ENCODE measurements at regions not wholly inside any gene's neighbourhood (a gene's known extent, or its start where the extent isn't known, plus 50 kb on each side); places are given as distances from the start of the nearest gene placed in this dataset.

DNA sequence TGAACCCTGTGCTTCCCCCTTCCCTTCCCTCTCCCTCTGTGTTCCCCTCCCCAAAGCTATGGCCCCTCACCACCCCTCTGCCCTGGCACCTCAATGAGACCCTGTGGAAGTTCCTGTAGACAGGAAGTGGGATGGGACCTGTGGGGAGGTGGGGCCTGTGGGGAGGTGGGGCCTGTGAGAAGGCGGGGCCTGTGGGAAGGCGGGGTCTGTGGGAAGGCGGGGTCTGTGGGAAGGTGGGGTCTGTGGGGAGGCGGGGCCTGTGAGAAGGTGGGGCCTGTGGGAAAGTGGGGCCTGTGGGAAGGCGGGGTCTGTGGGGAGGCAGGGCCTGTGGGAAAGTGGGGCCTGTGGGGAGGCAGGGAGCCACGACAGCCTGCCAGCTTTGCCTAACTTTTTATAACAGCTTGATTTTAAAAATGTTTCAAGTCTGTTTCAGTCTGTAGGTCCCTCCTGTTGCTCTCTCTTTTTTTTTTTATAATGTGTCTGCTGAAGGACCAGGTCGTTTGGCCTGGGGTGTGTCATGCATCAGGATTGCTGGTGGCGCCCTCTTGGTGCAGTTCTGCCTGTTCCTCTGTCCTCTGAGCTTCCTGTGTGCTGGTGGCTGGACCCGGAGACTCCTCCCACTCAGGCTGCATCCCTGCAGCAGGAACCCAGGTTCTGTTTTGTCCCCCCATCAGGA, 70.5 kb upstream of the SLCO4A1 start:
- H3K27ac ChIP-seq, result no peak overlapping the region
- no peaks in the 10 kb centered on the region for H3K79me2 ChIP-seq (ENCODE audit: insufficient read depth, low read depth)
- H3K36me3 ChIP-seq (ENCODE audit: insufficient read depth), result no peaks in the 10 kb centered on the region
- no peak overlapping the region for H3K4me3 ChIP-seq (IDR thresholded peaks at IDR 0.05; ENCODE audit: insufficient read depth, low read depth, low read length)
- TF ChIP-seq, protein P1, sequence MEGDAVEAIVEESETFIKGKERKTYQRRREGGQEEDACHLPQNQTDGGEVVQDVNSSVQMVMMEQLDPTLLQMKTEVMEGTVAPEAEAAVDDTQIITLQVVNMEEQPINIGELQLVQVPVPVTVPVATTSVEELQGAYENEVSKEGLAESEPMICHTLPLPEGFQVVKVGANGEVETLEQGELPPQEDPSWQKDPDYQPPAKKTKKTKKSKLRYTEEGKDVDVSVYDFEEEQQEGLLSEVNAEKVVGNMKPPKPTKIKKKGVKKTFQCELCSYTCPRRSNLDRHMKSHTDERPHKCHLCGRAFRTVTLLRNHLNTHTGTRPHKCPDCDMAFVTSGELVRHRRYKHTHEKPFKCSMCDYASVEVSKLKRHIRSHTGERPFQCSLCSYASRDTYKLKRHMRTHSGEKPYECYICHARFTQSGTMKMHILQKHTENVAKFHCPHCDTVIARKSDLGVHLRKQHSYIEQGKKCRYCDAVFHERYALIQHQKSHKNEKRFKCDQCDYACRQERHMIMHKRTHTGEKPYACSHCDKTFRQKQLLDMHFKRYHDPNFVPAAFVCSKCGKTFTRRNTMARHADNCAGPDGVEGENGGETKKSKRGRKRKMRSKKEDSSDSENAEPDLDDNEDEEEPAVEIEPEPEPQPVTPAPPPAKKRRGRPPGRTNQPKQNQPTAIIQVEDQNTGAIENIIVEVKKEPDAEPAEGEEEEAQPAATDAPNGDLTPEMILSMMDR (conservative IDR thresholded peaks at IDR 0.05; ENCODE audit: low read depth, low read length), result no peak
- H2AFZ ChIP-seq (ENCODE audit: low read depth), result no peak overlapping the region
- H3K27me3 ChIP-seq (ENCODE audit: insufficient read depth, low read depth), result peaks cover 95% of the 10 kb centered on the region
- no peak overlapping the region for H3K4me2 ChIP-seq
- H3K4me1 ChIP-seq (ENCODE audit: low read depth, poor library complexity, severe bottlenecking), result no peaks in the 10 kb centered on the region
- H3K9ac ChIP-seq, result no peak overlapping the region
- H4K20me1 ChIP-seq (ENCODE audit: insufficient read depth), result no peaks in the 10 kb centered on the region

DNA sequence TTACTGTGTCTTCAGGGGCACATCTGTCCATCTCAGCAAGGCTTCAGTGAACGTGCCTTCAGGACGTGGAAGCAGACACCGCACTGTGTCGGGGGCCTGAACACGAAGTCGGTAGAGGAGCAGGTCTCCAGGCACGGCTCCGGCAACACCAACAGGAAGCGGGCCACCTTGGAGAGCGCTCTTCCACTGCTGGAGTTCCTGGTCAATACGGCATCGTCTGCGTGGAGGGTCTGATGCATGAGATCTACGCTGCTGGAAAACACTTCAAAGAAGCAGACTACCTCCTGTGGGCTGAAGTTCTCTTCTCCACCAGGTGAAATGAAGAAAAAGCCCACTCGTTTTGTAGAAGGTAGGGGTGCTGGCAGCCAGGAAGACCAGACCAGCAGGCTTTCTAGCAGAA, 69.3 kb upstream of the SLCO4A1 start:
- Histone ChIP-seq H3K27me3 (ENCODE audit: insufficient read depth, low read depth) (peaks cover 95% of the 10 kb centered on the region), H2AFZ (ENCODE audit: low read depth) (no peak overlapping the region), H3K79me2 (ENCODE audit: insufficient read depth, low read depth) (no peaks in the 10 kb centered on the region), H3K4me3 (IDR thresholded peaks at IDR 0.05; ENCODE audit: insufficient read depth, low read depth, low read length) (no peak overlapping the region), H4K20me1 (ENCODE audit: insufficient read depth) (no peaks in the 10 kb centered on the region), H3K36me3 (ENCODE audit: insufficient read depth) (no peaks in the 10 kb centered on the region), H3K4me2 (no peak overlapping the region), H3K9ac (no peak overlapping the region), H3K27ac (no peak overlapping the region), H3K4me1 (ENCODE audit: low read depth, poor library complexity, severe bottlenecking) (no peaks in the 10 kb centered on the region)
- TF ChIP-seq, protein P1 (conservative IDR thresholded peaks at IDR 0.05; ENCODE audit: low read depth, low read length), result no peak

DNA sequence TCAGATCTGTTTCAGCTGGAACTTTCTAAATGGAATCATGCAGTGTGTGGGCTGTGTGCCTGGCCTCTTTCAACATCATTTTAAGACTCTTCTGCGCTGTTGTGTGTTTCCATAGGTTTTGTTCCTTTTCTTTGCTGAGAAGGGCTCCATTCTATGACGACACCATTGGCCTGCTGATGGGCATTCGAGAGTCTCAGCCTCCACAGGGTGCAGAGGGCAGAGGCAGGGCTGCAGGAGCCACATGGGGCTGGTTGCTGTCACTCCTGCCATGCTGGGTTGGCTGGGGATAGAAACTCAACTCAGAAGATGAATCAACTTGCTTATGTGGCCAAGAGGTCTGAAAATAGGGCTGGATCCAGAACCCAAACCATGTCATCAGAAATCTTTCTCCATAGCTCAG, 68.5 kb upstream of the SLCO4A1 start:
- H4K20me1 ChIP-seq (ENCODE audit: insufficient read depth), result no peaks in the 10 kb centered on the region
- no peaks in the 10 kb centered on the region for H3K36me3 ChIP-seq (ENCODE audit: insufficient read depth)
- no peak overlapping the region for H3K9ac ChIP-seq
- H3K4me2 ChIP-seq, result no peak overlapping the region
- H3K27me3 ChIP-seq (ENCODE audit: insufficient read depth, low read depth), result peaks cover 94% of the 10 kb centered on the region
- no peak overlapping the region for H3K4me3 ChIP-seq (IDR thresholded peaks at IDR 0.05; ENCODE audit: insufficient read depth, low read depth, low read length)
- H3K79me2 ChIP-seq (ENCODE audit: insufficient read depth, low read depth), result no peaks in the 10 kb centered on the region
- H3K27ac ChIP-seq, result no peak overlapping the region
- H3K4me1 ChIP-seq (ENCODE audit: low read depth, poor library complexity, severe bottlenecking), result peaks cover 4% of the 10 kb centered on the region
- TF ChIP-seq, protein P1 (conservative IDR thresholded peaks at IDR 0.05; ENCODE audit: low read depth, low read length), result no peak
- no peak overlapping the region for H2AFZ ChIP-seq (ENCODE audit: low read depth)

DNA sequence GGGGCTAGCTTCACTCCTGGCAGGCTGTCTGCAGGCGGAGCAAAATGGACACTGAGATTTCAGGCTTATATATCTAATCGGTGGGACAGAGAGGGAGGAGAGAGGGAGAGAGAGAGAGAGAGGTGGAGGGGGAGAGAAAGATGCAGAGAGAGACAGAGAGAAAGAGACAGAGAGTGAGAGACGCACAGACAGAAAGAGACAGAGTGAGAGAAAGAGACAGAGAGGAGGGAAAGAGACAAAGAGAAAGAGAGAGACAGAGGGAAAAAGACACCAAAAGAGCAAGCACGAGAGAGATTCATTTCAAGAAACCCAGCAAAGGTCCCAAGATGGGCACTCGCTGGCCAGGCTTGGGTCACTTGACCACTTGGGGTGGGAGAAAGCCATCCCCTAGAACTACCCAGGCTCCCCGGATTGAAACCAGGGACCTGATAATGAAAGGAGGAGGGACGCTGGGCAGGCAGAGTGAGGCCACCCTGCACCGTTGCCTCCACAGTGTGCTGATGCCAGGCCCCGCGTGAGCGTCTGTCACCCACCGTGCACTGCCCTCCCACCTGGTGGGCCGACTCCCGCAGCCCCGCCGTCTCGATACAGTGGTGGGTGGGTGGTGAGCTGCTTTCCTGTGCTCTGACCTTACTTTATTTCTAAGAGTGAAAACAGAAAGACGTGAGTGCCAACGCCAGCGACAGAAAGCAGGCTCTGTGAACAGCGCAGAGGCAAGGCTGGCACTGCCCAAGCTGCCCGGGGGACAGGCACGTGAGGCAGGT, 67.9 kb upstream of the SLCO4A1 start:
- Histone ChIP-seq H3K4me1 (ENCODE audit: low read depth, poor library complexity, severe bottlenecking) (peaks cover 4% of the 10 kb centered on the region), H3K36me3 (ENCODE audit: insufficient read depth) (no peaks in the 10 kb centered on the region), H2AFZ (ENCODE audit: low read depth) (no peak overlapping the region), H3K27ac (no peak overlapping the region), H3K4me2 (no peak overlapping the region), H3K9ac (no peak overlapping the region), H4K20me1 (ENCODE audit: insufficient read depth) (no peaks in the 10 kb centered on the region), H3K4me3 (IDR thresholded peaks at IDR 0.05; ENCODE audit: insufficient read depth, low read depth, low read length) (no peak overlapping the region), H3K79me2 (ENCODE audit: insufficient read depth, low read depth) (no peaks in the 10 kb centered on the region), H3K27me3 (ENCODE audit: insufficient read depth, low read depth) (peaks cover 94% of the 10 kb centered on the region)
- TF ChIP-seq, protein P1 (conservative IDR thresholded peaks at IDR 0.05; ENCODE audit: low read depth, low read length), result no peak
